Muscle of back (tissue), 3 donors: ENCODE measurements at regions not wholly inside any gene's neighbourhood (a gene's known extent, or its start where the extent isn't known, plus 50 kb on each side); places are given as distances from the start of the nearest gene placed in this dataset.
"Not testable (repeated sequence)": the region's sequence is repeated elsewhere in the genome, so short reads cannot be mapped to it uniquely, and the experiment has no call there.

Source experiments
- DNase-seq, 3 donors: peaks; one replicate each; pipeline versions ENCODE4 v3.0.0 to v3.0.0-alpha.2; 2013

DNA sequence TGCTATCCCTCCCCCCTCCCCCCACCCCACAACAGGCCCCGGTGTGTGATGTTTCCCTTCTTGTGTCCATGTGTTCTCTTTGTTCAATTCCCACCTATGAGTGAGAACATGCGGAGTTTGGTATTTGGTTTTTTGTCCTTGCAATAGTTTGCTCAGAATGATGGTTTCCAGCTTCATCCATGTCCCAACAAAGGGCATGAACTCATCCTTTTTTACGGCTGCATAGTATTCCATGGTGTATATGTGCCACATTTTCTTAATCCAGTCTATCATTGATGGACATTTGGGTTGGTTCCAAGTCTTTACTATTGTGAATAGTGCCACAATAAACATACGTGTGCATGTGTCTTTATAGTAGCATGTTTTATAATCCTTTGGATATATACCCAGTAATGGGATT is 98.3 kb upstream of the DPH5 start:
- not testable (repeated sequence) for DNase-seq

GRCh38 chr1:101122452-101123166 is 97.0 kb upstream of the DPH5 start:
- DNase-seq = no peak

DNA sequence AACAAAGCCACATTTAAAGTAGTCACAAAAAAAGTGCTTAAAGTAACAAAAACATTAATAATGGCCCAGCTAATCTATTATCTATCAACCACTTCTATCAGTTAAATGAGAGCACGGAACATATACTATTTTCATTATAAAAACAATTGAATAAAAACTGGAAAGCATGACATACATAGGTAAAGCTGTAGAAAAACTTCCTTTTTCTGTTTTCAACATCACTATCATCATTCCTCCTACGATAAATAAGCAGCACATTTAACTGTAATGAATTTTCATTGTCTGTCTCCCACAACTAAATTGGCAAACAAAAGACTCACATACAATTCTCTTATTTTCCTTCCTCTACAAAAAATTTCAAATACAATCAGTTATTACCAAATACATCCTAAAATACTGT is 96.4 kb upstream of the DPH5 start:
- no peak for DNase-seq

GRCh38 chr1:101121504-101121903 is 95.9 kb upstream of the DPH5 start:
- DNase-seq = no peak

DNA sequence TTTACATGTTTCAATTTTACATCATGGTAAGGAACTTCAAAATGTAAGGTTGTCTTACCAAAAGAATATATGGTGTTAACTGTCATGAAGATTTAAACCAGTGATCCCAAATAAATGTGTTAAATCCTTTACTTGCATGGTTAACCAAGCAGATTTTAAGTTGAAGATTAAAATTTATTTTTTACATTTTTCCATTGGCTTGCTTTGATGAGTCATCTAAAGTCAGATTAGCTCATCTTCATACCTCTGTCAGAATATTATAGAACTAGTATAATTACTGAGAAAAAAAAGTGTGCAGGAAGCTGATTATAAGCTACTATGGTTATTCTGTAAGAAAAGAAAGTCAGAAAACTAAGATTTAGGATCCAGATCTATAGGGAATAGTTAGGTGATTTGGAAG is 95.3 kb upstream of the DPH5 start:
- DNase-seq = no peak

DNA sequence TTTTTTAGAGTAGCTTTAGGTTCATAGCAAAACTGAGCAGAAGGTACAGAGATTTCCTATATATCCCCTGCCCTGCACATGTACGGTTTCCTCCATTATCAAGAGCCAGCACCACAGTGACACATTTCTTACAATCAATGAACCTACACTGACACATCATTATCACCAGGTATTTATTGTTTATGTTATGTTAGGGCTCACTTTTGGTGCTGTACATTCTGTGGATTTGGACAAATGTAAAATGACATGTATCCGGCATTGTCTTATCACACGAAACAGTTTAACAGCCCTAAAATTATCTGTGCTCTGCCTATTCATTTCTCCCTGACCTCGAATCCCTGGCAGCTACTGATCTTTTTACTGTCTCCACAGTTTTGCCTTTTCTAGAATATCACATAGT is 93.7 kb upstream of the DPH5 start:
- no peak for DNase-seq

GRCh38 chr1:101116006-101116405 is 90.4 kb upstream of the DPH5 start:
- no peak for DNase-seq

GRCh38 chr1:101115112-101115511 is 89.5 kb upstream of the DPH5 start:
- DNase-seq = no peak

DNA sequence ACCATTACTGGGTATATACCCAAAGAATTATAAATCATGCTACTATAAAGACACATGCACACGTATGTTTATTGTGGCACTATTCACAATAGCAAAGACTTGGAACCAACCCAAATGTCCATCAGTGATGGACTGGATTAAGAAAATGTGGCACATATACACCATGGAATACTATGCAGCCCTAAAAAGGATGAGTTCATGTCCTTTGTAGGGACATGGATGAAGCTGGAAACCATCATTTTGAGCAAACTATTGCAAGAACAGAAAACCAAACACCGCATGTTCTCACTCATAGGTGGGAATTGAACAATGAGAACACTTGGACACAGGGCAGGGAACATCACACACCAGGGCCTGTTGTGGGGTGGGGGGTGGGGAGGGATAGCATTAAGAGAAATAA is 88.5 kb upstream of the DPH5 start:
- not testable (repeated sequence) for DNase-seq

DNA sequence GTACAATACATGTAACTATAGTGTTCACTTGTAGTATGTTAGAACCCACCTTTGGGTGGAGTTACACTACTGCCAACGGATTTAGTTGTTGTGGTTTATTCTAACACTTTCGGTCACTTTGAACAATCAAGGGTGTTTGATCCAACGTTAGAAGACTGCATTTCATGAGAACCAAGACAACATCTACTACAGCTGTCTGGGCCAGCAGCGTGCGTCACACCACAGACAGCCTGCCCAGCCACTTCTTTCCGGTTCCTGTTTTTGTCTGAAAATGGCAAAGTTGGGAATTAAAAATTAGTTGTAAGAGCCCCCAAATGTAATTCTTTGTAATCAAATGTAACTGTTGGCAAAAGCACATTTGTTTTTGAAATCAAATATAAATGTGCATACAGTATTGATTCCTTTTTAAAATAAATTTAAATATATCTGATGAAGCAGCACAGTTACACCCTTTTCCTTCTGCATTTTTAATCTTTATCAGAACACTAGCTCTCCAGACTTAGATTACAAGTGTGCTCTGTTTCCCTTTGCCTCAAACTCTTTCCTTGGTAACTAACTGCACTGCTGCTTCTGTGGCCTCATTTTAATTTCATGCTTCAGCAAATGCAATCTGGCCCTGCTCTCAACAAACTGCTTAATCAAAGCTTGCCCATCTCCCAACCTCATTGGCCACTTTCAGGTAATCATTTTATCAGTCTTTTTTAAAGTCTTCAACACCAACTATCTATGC is 86.6 kb upstream of the DPH5 start:
- peak in 2 of 3 donors; percentile 16 to 21 for DNase-seq

DNA sequence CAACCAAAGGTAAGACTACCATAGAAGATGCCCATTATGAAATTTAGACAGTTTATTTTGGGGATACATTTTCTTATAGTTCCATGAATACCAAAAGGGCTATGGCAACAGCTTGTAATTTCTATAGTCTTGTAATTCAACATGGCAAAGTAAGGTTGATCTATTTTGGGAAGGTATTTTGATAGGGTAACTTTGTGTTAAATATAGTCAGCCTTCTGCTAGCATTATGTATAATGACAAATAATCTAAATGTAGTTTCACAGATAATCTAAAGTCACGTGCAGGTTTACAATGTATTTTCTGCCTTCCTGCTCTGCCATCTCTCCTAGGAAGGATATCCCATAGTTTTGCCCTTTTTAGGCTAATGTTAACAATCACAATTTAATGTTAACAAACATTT is 85.9 kb upstream of the DPH5 start:
- DNase-seq = no peak

- no peak for DNase-seq
Measured at GRCh38 chr1:101109791-101110190, 84.2 kb upstream of the DPH5 start.

DNA sequence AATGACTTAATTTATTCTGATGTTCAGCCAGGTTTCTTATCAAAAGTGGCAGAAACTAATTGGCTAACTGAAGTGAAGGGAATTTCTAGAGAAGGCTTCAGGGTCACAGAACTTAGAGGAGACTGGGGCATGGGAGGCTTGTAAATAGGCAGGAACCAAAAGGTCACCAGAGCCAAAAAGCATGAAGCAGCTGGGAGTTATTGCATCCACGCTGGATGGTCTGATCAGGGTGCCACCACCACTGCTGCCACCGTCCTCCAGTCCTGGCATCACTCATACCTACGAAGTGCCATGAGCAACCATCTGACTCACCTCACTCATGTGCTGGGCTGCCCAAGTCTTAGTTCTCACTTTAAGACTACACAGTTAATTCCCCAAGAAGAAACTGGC is 82.5 kb upstream of the DPH5 start:
- no peak for DNase-seq

GRCh38 chr1:101107496-101108110 is 82.0 kb upstream of the DPH5 start:
- DNase-seq = no peak

DNA sequence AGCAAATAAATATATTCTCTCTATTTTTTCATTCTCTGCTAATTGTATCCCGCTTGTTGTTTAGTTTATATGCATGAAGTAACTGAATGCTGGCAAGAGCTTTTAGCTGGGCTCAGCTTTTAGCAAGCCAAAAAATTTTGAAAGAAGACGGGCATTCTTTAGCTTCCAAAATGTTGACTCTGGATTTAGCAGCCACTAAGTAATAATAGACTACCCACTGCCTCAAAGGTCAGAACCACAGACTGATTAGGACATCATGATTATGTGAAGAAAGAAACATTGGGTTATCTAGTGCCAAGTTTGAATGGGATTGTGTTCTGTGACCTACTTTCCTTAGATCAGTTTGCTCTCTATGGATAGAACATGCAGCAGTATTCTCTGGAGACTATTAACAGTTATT is 80.3 kb upstream of the DPH5 start:
- DNase-seq = no peak

DNA sequence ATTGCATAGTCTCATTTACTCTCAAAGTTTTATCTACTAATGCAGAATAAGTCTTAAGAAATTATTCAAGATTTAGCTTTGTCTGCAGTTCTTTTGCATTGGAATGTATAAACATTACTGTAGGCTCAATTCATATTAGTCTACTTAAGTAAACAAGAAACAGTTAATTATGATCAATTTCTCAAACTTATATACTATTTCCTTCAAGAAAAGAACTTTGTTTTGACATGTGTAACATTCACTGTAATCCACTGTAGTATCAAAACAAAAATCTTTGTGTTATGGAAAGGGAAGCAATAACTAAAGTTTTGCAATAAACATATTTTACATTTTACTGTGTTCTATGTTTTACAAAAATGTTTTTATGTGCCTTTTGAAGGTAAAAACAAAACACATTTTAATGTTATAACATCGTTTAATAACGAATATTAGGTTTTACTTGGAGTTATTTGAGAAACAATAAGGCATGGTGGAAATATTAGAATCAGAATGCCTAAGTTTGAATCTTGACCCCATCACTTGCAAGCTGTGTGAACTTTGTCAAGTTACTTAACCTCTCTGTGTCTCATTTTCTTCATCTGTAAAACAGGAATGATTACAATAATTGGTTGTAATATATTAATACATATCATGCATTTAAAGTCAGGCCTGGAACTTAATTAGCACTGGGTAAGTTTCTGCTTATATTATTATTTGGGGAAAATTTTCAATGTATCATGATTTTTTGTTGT is 77.0 kb upstream of the DPH5 start:
- no peak for DNase-seq

DNA sequence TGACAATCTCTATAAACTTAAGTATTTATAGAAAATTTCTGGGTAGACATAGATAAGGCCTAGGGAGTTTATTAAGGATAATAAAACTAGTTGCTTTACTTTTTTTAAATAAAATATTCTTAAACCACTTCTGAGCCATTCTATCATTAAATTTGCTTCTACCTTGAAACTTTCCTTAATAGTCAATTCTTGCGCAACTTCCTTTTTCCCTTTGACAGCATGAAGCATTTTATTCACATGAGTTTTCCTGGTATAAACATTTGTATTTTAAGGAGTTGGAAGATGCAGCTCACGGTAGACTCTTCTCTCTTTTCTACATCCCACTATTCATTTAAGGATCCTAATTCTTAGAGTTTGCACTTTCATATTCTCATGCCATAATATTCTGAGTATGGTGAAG is 75.8 kb upstream of the DPH5 start:
- DNase-seq = no peak

- no peak for DNase-seq
Measured at GRCh38 chr1:101100674-101101073, 75.1 kb upstream of the DPH5 start.

GRCh38 chr1:101098907-101099306 is 73.3 kb upstream of the DPH5 start:
- DNase-seq = no peak

DNA sequence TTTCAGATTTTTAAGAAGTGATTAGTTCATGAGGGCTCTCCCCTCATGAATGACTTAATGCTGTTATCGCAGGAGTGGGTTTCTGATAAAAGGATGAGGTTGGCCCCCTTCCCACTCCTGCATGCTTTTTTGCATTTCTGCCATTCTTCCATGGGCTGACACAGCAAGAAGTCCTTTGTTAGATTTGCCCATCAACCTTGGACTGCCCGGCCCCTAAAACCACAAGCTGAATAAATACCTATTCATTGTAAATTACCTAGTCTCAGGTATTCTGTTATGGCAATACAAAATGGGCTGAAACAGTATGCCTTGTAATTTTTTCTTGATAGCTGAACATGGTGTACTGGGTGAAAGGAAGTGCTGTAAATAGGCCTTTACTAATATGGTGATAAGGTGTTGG is 72.7 kb upstream of the DPH5 start:
- no peak for DNase-seq

DNA sequence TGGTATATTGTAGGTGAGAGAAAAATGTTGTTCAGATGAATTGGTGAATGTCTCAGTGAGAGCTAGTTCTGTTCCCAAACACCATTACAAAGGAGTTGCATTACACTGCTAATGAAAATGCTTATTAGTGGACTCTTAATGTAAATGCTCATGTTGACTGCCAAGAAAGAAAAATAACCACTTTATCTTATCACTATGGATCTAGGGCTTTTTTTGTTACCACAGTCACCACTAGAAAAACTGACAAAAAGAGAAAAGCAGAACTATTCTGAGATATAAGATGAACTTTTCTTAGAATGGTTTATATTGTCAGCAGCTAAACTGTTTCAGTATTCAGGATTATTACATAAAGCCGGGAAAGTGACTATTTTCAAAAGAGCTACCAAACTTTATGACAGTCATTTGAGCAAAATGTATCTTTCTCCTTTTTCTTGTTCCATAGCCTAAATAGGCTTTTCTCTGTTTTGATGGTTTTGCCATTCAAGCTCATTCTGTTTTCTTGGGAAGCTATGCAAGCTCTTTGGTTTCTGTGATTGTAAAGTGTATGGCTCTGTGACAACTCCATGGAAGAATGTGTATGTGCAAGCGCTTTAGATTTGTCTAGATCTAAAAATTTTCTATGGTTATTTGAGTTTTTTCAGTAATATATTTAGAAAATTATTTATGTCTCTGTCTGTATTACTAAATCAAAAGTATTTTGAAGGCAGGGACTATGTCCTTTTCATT is 64.2 kb upstream of the DPH5 start:
- no peak for DNase-seq

GRCh38 chr1:101088431-101088830 is 62.8 kb upstream of the DPH5 start:
- no peak for DNase-seq
